ENCODE measurements at regions not wholly inside any gene's neighbourhood (a gene's known extent, or its start where the extent isn't known, plus 50 kb on each side); places are given as distances from the start of the nearest gene placed in this dataset.

GRCh38 chr14:95442016-95442632 lies 74.3 kb downstream of the SYNE3 start:
- no peak for DNase-seq (ENCODE audit: low read depth)

- no peak for DNase-seq (ENCODE audit: low read depth)
Observed at GRCh38 chr14:95440951-95441350, 75.5 kb downstream of the SYNE3 start.

GRCh38 chr14:95440496-95440895 lies 76.0 kb downstream of the SYNE3 start:
- DNase-seq (ENCODE audit: low read depth): no peak

- no peak for DNase-seq (ENCODE audit: low read depth)
Observed at GRCh38 chr14:95439881-95440280, 76.6 kb downstream of the SYNE3 start.

- no peak for DNase-seq (ENCODE audit: low read depth)
Observed at GRCh38 chr14:95437715-95438114, 78.7 kb downstream of the SYNE3 start.

- no peak for DNase-seq (ENCODE audit: low read depth)
Observed at GRCh38 chr14:95436354-95436753, 80.1 kb downstream of the SYNE3 start.

- no peak for DNase-seq (ENCODE audit: low read depth)
Observed at GRCh38 chr14:95434121-95434520, 82.3 kb downstream of the SYNE3 start.

- no peak for DNase-seq (ENCODE audit: low read depth)
Observed at GRCh38 chr14:95433094-95433478, 83.4 kb downstream of the SYNE3 start.

GRCh38 chr14:95432144-95433093 lies 84.0 kb downstream of the SYNE3 start:
- no peak for DNase-seq (ENCODE audit: low read depth)

GRCh38 chr14:95431199-95432143 lies 85.0 kb downstream of the SYNE3 start:
- DNase-seq (ENCODE audit: low read depth): no peak

GRCh38 chr14:95428557-95428956 lies 87.9 kb downstream of the SYNE3 start:
- DNase-seq (ENCODE audit: low read depth): no peak

GRCh38 chr14:95426116-95426475 lies 90.4 kb downstream of the SYNE3 start:
- DNase-seq (ENCODE audit: low read depth): no peak

- DNase-seq (ENCODE audit: low read depth): no peak
Observed at GRCh38 chr14:95425369-95426115, 90.9 kb downstream of the SYNE3 start.

- no peak for DNase-seq (ENCODE audit: low read depth)
Observed at GRCh38 chr14:95424529-95424928, 91.9 kb downstream of the SYNE3 start.

- no peak for DNase-seq (ENCODE audit: low read depth)
Observed at GRCh38 chr14:95421741-95422140, 94.7 kb downstream of the SYNE3 start.

- no peak for DNase-seq (ENCODE audit: low read depth)
Observed at GRCh38 chr14:95420060-95420459, 96.4 kb downstream of the SYNE3 start.

GRCh38 chr14:95419569-95419968 lies 96.9 kb downstream of the SYNE3 start:
- DNase-seq (ENCODE audit: low read depth): no peak

- DNase-seq (ENCODE audit: low read depth): no peak
Observed at GRCh38 chr14:95418858-95419257, 97.6 kb downstream of the SYNE3 start.

- no peak for DNase-seq (ENCODE audit: low read depth)
Observed at GRCh38 chr14:95417492-95417891, 97.8 kb upstream of the CLMN start.

- DNase-seq (ENCODE audit: low read depth): no peak
Observed at GRCh38 chr14:95415993-95416392, 96.3 kb upstream of the CLMN start.

- no peak for DNase-seq (ENCODE audit: low read depth)
Observed at GRCh38 chr14:95413289-95414215, 93.8 kb upstream of the CLMN start.
